ENCODE measurements at regions not wholly inside any gene's neighbourhood (a gene's known extent, or its start where the extent isn't known, plus 50 kb on each side); places are given as distances from the start of the nearest gene placed in this dataset.
A peak's percentile ranks its signal among the peaks of the same experiment; 100 is the strongest.

DNA sequence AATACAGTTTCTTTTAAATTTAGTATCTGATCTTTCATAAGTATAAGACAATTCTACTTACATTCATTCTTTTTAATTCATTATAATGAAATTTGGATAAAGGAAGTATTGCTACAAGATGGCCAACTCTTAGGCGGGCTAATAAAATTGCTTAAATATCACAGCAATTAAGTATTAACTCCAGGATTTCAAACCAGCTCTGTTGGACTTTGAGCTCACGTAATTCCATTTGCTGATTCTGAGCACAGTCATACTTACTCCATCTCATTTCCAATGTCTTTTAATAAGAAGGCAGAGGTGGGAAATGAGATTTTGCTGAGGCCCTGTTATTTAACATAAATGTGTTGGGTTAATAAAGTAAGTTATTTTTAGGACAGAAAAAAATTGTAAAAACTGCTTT, 748.1 kb downstream of the KCNA4 start:
- H3K4me3 ChIP-seq (replicated peaks in 1 of 2; ENCODE audit: low read depth in 2 of 2, low read length in 2 of 2), result no peak overlapping the region
- TF ChIP-seq, protein P1, sequence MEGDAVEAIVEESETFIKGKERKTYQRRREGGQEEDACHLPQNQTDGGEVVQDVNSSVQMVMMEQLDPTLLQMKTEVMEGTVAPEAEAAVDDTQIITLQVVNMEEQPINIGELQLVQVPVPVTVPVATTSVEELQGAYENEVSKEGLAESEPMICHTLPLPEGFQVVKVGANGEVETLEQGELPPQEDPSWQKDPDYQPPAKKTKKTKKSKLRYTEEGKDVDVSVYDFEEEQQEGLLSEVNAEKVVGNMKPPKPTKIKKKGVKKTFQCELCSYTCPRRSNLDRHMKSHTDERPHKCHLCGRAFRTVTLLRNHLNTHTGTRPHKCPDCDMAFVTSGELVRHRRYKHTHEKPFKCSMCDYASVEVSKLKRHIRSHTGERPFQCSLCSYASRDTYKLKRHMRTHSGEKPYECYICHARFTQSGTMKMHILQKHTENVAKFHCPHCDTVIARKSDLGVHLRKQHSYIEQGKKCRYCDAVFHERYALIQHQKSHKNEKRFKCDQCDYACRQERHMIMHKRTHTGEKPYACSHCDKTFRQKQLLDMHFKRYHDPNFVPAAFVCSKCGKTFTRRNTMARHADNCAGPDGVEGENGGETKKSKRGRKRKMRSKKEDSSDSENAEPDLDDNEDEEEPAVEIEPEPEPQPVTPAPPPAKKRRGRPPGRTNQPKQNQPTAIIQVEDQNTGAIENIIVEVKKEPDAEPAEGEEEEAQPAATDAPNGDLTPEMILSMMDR (IDR thresholded peaks at IDR 0.05; ENCODE audit: low read depth, low read length), result no peak
- no peak for DNase-seq (ENCODE audit: low read depth in 2 of 2)

- DNase-seq (ENCODE audit: low read depth in 2 of 2), result no peak
- TF ChIP-seq, protein P1 (IDR thresholded peaks at IDR 0.05; ENCODE audit: low read depth, low read length), result no peak
- no peak overlapping the region for H3K4me3 ChIP-seq (replicated peaks in 1 of 2; ENCODE audit: low read depth in 2 of 2, low read length in 2 of 2)
These were observed 751.0 kb downstream of the KCNA4 start for GRCh38 chr11:29265792-29266191.

- no peak overlapping the region for H3K4me3 ChIP-seq (replicated peaks in 1 of 2; ENCODE audit: low read depth in 2 of 2, low read length in 2 of 2)
- TF ChIP-seq, protein P1 (IDR thresholded peaks at IDR 0.05; ENCODE audit: low read depth, low read length), result no peak
- no peak for DNase-seq (ENCODE audit: low read depth in 2 of 2)
These were observed 751.4 kb downstream of the KCNA4 start for GRCh38 chr11:29265381-29265780.

DNA sequence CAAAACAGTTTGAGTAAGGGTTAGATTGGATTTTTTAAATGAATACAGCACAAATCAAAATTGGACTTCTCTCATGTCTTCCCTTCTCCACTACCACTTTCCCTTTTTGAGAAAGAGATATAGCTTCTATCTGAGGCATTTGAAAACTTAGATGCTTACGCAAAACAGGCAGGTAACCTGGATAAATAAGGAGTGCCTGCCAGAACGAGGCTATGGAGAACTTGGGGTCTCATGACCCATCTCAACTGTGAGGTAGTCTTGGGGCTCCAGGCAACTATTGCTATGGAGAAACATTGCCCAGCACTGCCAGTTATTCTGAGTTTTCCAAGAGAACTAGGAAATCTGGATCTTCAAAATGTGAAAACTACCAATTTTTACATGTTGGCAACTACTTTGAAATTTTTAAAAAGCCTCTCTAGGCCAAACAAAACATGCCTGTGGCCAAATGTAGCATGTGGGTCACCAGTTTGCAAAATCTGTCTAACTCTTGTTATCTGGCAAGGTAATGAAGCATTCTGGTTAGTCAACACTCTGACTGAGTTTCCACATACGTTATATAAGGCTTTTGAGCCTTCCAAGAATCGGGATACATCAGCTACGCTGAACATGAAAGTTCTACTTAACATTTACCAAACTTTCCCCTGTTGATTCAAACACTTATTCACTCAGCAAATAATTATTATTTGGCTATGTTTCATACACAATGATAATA, 752.7 kb downstream of the KCNA4 start:
- DNase-seq (ENCODE audit: low read depth in 2 of 2), result peak; percentile 35 to 58
- TF ChIP-seq, protein P1 (IDR thresholded peaks at IDR 0.05; ENCODE audit: low read depth, low read length), result no peak
- H3K4me3 ChIP-seq (replicated peaks in 1 of 2; ENCODE audit: low read depth in 2 of 2, low read length in 2 of 2), result no peak overlapping the region

DNA sequence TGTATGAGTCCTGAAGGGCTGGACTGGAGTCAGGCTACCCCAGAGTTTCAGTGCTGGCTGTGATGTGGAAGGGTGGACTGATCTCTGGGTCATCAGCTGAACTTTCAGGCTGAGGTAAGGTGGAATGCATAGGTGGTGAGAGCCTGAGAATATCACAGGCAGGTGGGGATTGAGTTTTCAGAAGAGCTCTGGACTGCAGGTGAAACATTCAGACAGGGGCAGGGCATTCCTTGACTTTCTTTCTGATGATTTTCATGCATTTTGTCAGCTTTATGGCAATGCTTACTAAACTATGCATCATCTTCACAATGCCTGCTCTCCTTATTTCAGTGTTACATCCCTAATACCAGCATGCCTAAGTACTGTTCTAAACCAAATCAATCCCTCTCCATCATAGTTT, 755.0 kb downstream of the KCNA4 start:
- no peak for DNase-seq (ENCODE audit: low read depth in 2 of 2)
- TF ChIP-seq, protein P1 (IDR thresholded peaks at IDR 0.05; ENCODE audit: low read depth, low read length), result no peak
- H3K4me3 ChIP-seq (replicated peaks in 1 of 2; ENCODE audit: low read depth in 2 of 2, low read length in 2 of 2), result no peak overlapping the region

DNA sequence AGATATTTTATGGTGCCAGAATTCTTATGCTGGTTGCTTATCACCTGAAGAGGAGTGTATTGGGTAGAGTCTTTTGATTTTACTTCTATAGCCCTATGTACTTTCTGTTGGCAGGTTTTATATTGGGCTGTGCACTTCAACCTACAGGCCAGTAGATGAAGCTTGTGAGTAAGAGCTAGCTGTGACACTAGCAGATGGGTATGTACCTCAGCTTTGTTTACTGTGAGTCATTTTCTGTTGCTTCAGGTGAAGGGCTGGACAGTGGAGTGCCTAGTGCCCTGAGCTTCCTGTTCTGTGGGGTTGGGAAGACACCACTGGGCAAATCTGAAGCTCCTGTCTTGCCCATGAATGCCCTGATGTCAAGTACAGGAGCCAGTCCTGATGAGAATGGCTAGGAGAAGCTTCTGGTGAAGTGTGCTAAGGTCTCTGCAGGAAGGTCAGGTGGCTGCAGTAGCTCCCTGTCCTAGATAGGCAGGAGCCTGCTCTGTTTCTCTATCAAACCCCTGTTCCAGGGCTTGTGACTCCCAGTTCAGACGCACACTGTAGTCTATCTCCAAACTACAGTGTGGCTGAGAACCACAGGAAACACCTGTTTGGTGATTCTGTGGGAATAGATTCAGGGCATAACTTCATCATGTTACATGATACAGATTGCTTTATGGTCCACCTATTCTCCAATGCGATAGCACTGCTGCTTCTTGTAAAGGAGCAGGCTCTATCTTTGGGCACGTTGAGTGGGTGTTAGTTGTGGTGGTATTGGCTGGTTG, 755.7 kb downstream of the KCNA4 start:
- H3K4me3 ChIP-seq (replicated peaks in 1 of 2; ENCODE audit: low read depth in 2 of 2, low read length in 2 of 2), result no peak overlapping the region
- peak in 1 of 2 donors; percentile 79 for DNase-seq (ENCODE audit: low read depth in 2 of 2)
- TF ChIP-seq, protein P1 (IDR thresholded peaks at IDR 0.05; ENCODE audit: low read depth, low read length), result peak; percentile 26
